GM12892 (cell line): ENCODE measurements at regions not wholly inside any gene's neighbourhood (a gene's known extent, or its start where the extent isn't known, plus 50 kb on each side); places are given as distances from the start of the nearest gene placed in this dataset.

ENCODE experiments used
- POLR2A ChIP-seq: IDR thresholded peaks from 2 replicates; pipeline ENCODE4 v1.6.1; 2011; ENCODE audit warnings: low read depth, low read length, control low read depth
- POLR2AphosphoS5 ChIP-seq: IDR thresholded peaks from 2 replicates; pipeline ENCODE4 v1.6.1; 2011; ENCODE audit warnings: low read depth, low read length, control low read depth

DNA sequence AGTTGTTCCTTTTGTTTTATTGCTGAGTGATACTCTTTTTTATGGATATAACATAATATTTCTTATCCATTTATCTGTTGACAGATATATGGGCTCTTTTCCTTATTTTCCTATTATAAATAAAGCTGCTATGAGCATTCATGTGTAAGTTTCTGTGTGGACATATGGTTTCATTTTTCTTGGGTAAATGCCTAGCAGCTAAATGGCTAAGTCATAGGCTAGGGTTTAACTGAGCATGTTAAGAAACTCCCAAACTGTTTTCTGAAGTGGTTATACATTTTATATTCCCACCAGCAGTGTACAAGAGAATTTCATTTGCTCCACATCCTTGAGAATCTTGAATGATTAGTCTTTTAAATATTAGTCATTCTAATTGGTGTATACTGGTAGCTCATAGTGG is 786.6 kb upstream of the CDH2 start:
- TF ChIP-seq POLR2AphosphoS5 (no peak), POLR2A (no peak)
